Endothelial cell of umbilical vein (primary cell): ENCODE measurements at regions not wholly inside any gene's neighbourhood (a gene's known extent, or its start where the extent isn't known, plus 50 kb on each side); places are given as distances from the start of the nearest gene placed in this dataset.

Source experiments
- BruUV-seq: library from RNA; stranded (reverse); fragments of 400-500 nt; replicated peaks from 2 replicates; lab custom pipeline; 2021; lab: Mats Ljungman, UMichigan
- CTCF ChIA-PET: fragments of 300-600, 350-600 bp; sonication (Branson Sonifier 250); formaldehyde crosslinking; loops from one replicate; lab custom pipeline; 2021; ENCODE audit warnings: antibody characterized with exemption, inconsistent platforms; lab: Charles Lee
- POLR2A ChIA-PET: fragments of 300-600, 350-600 bp; sonication (Branson Sonifier 250); formaldehyde crosslinking; loops from one replicate; lab custom pipeline; 2021; ENCODE audit warnings: antibody characterized with exemption, inconsistent platforms; lab: Charles Lee
- DNase-seq: peaks from one replicate; pipeline ENCODE4 v3.0.0-alpha.2; 2011; ENCODE audit warnings: low read depth, low spot score
- FAIRE-seq: peaks from 2 replicates; lab custom pipeline; 2011; peaks lifted over from hg19 to GRCh38; lab: Jason Lieb, UNC
- H2AFZ ChIP-seq: 2 replicates; pipeline ENCODE4 v1.6.0; 2012; ENCODE audit warnings: low read depth, low read length, control low read depth, inconsistent platforms
- H3K27ac ChIP-seq: 2 replicates; pipeline ENCODE4 v1.5.1; 2011; ENCODE audit warnings: low read depth, mild to moderate bottlenecking, control low read depth, low read length, moderate library complexity; ENCODE audit not compliant: insufficient read depth
- H3K27me3 ChIP-seq, 2 experiments: 2 replicates each; pipeline versions ENCODE4 v1.6.0 to v1.6.1; 2011; ENCODE audit warnings: low read length in 2 of 2, mixed read lengths in 1 of 2; ENCODE audit not compliant: control insufficient read depth in 2 of 2, insufficient read depth in 2 of 2
- H3K36me3 ChIP-seq, 2 experiments: 2 replicates in 1 of 2; 3 replicates in 1 of 2; pipeline ENCODE4 v1.5.1; 2011; ENCODE audit warnings: low read length in 2 of 2, mild to moderate bottlenecking in 1 of 2, moderate library complexity in 1 of 2; ENCODE audit not compliant: control insufficient read depth in 2 of 2, insufficient read depth in 2 of 2; ENCODE audit errors: extremely low read depth in 1 of 2
- H3K4me1 ChIP-seq: 3 replicates; pipeline ENCODE4 v1.5.1; 2011; ENCODE audit warnings: mild to moderate bottlenecking, low read length; ENCODE audit not compliant: control insufficient read depth, insufficient read depth; ENCODE audit errors: extremely low read depth
- H3K4me2 ChIP-seq: 2 replicates; pipeline ENCODE4 v1.6.1; 2011; ENCODE audit warnings: low read length, control low read depth, mixed read lengths; ENCODE audit not compliant: insufficient read depth
- H3K4me3 ChIP-seq, 3 experiments: fragments of 200-600 bp in 1 of 3; sonication (generic), shearing (Covaris generic) in 1 of 3; replicated peaks in 1 of 3; 2 replicates each; pipeline ENCODE4 v1.5.1; 2011 to 2016; ENCODE audit warnings: control low read depth in 3 of 3, low read length in 3 of 3, mild to moderate bottlenecking in 2 of 3, inconsistent platforms in 1 of 3, low read depth in 1 of 3, moderate library complexity in 1 of 3; ENCODE audit not compliant: insufficient read depth in 1 of 3
- H3K79me2 ChIP-seq: 2 replicates; pipeline ENCODE4 v1.6.0; 2012; ENCODE audit warnings: low read length, inconsistent platforms; ENCODE audit not compliant: control insufficient read depth, insufficient read depth
- H3K9ac ChIP-seq: replicated peaks from 2 replicates; pipeline ENCODE3; 2011; ENCODE audit warnings: low read length, control low read depth; ENCODE audit not compliant: insufficient read depth; ENCODE audit errors: extremely low read depth
- H3K9me1 ChIP-seq: replicated peaks from 3 replicates; pipeline ENCODE4 v1.6.0; 2011; ENCODE audit warnings: mild to moderate bottlenecking, low read length; ENCODE audit not compliant: control insufficient read depth, insufficient read depth; ENCODE audit errors: extremely low read depth
- H3K9me3 ChIP-seq: replicated peaks from 2 replicates; pipeline ENCODE4 v1.5.1; 2012; ENCODE audit warnings: low read length, inconsistent platforms; ENCODE audit not compliant: control insufficient read depth, insufficient read depth
- H4K20me1 ChIP-seq: replicated peaks from 2 replicates; pipeline ENCODE3; 2011; ENCODE audit warnings: mild to moderate bottlenecking, low read length; ENCODE audit not compliant: control insufficient read depth, insufficient read depth; ENCODE audit errors: extremely low read depth
- EZH2 ChIP-seq: IDR thresholded peaks from 2 replicates; pipeline ENCODE4 v1.6.1; 2012; ENCODE audit warnings: borderline replicate concordance, low read depth, mild to moderate bottlenecking, moderate library complexity, low read length, inconsistent platforms; ENCODE audit not compliant: severe bottlenecking
- FOS ChIP-seq: IDR thresholded peaks from 2 replicates; pipeline ENCODE4 v1.6.1; 2011; ENCODE audit warnings: mild to moderate bottlenecking, low read length, moderate library complexity, borderline replicate concordance; ENCODE audit not compliant: insufficient read depth
- GATA2 ChIP-seq: IDR thresholded peaks from 2 replicates; pipeline ENCODE4 v1.7.0; 2011; ENCODE audit warnings: low read depth, mild to moderate bottlenecking, moderate library complexity, mixed read lengths, low read length; ENCODE audit not compliant: insufficient read length, insufficient read depth
- JUN ChIP-seq: IDR thresholded peaks from 2 replicates; pipeline ENCODE4 v1.6.1; 2011; ENCODE audit warnings: borderline replicate concordance, low read depth; ENCODE audit not compliant: insufficient read length, insufficient read depth
- MYC ChIP-seq: IDR thresholded peaks from one replicate; pipeline ENCODE4 v1.6.1; 2011; ENCODE audit warnings: mild to moderate bottlenecking, low read depth, low read length
- POLR2A ChIP-seq: IDR thresholded peaks from 2 replicates; pipeline ENCODE4 v1.6.1; 2012; ENCODE audit warnings: low read depth, mild to moderate bottlenecking, control low read depth, low read length
- POLR2AphosphoS5 ChIP-seq: IDR thresholded peaks from 2 replicates; pipeline ENCODE4 v1.6.1; 2012; ENCODE audit warnings: low read depth, mild to moderate bottlenecking, control low read depth, low read length, moderate library complexity; ENCODE audit not compliant: insufficient read depth
- dilution Hi-C: fragments of 300-500 bp; cut with MboI; formaldehyde crosslinking; loops from one replicate; pipeline ENCODE4 v1.15.0; 2019; ENCODE audit warnings: low sequenced_read_pairs; ENCODE audit not compliant: extremely low pct_ligation_motif_present
- intact Hi-C: fragments of 100-400 bp; cut with micrococcal nuclease; formaldehyde crosslinking; loops from one replicate; pipeline ENCODE4 v1.10.0; 2022
- TF ChIP-seq, protein P1 (sequence below): IDR thresholded peaks from 2 replicates; pipeline ENCODE4 v1.6.1; 2011; ENCODE audit not compliant: insufficient read depth, insufficient read length
- TF ChIP-seq, protein P2 (sequence below), 2 donors: IDR thresholded peaks; 1 replicate in 1 of 2; 2 replicates in 1 of 2; pipeline ENCODE4 v1.5.1; 2011; ENCODE audit warnings: low read length in 2 of 2, mild to moderate bottlenecking in 2 of 2, moderate library complexity in 2 of 2, control low read depth in 1 of 2, inconsistent platforms in 1 of 2, low read depth in 1 of 2; ENCODE audit not compliant: insufficient read depth in 1 of 2; ENCODE audit errors: extremely low read depth in 1 of 2

DNA sequence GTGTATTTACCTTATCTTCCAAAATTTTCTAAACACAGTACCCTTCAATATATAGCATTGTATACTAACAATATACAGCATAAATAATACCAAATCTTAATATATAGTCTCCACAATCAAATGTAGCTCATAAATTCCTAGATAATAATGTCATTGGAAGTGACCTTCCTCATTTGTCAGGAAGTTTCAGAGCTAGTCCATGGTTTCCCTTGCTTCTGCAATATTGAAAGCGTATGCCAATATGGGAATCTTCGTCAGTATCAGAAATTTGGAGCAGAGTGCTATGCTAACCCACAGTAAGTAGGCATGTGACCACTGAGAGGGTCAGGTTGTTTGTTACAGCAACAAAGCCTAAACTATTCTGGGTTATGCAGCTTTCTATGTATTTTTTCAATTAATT lies 774.9 kb upstream of the CDH10 start:
- Histone ChIP-seq H3K9me1 (no peaks in the 10 kb centered on the region), H3K27ac (no peak overlapping the region), H3K9me3 (peaks cover 2% of the 10 kb centered on the region), H3K4me2 (no peak overlapping the region), H2AFZ (no peak overlapping the region), H3K36me3 (no peaks in the 10 kb centered on the region), H4K20me1 (no peaks in the 10 kb centered on the region), H3K27me3 (no peaks in the 10 kb centered on the region), H3K79me2 (no peaks in the 10 kb centered on the region), H3K4me3 (no peak overlapping the region), H3K9ac (no peak overlapping the region), H3K4me1 (no peaks in the 10 kb centered on the region)
- dilution Hi-C loops: no loop called here
- FAIRE-seq (no peak), DNase-seq (no peak)
- no TSS peak for BruUV-seq
- TF ChIP-seq MYC: no peak
- no peak for TF ChIP-seq POLR2AphosphoS5
- no peak for TF ChIP-seq FOS
- TF ChIP-seq, protein P1, sequence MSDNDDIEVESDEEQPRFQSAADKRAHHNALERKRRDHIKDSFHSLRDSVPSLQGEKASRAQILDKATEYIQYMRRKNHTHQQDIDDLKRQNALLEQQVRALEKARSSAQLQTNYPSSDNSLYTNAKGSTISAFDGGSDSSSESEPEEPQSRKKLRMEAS: no peak
- no peak for TF ChIP-seq JUN
- TF ChIP-seq GATA2: no peak
- TF ChIP-seq, protein P2, sequence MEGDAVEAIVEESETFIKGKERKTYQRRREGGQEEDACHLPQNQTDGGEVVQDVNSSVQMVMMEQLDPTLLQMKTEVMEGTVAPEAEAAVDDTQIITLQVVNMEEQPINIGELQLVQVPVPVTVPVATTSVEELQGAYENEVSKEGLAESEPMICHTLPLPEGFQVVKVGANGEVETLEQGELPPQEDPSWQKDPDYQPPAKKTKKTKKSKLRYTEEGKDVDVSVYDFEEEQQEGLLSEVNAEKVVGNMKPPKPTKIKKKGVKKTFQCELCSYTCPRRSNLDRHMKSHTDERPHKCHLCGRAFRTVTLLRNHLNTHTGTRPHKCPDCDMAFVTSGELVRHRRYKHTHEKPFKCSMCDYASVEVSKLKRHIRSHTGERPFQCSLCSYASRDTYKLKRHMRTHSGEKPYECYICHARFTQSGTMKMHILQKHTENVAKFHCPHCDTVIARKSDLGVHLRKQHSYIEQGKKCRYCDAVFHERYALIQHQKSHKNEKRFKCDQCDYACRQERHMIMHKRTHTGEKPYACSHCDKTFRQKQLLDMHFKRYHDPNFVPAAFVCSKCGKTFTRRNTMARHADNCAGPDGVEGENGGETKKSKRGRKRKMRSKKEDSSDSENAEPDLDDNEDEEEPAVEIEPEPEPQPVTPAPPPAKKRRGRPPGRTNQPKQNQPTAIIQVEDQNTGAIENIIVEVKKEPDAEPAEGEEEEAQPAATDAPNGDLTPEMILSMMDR (IDR thresholded peaks at IDR 0.05; ENCODE audit: extremely low read depth in 1 of 2, insufficient read depth in 1 of 2, low read depth in 1 of 2, low read length in 2 of 2): no peak
- TF ChIP-seq EZH2: no peak
- no peak for TF ChIP-seq POLR2A
- ChIA-PET CTCF (no interaction called here), POLR2A (no interaction called here)
- intact Hi-C loops: no loop called here
